ENCODE measurements at regions not wholly inside any gene's neighbourhood (a gene's known extent, or its start where the extent isn't known, plus 50 kb on each side); places are given as distances from the start of the nearest gene placed in this dataset.

GRCh38 chr10:10883737-10884136 lies 133.9 kb upstream of the CELF2 start:
- no peak overlapping the region for H3K4me3 ChIP-seq (replicated peaks in 1 of 2; ENCODE audit: low read depth in 2 of 2, low read length in 2 of 2)
- DNase-seq (ENCODE audit: low read depth in 2 of 2) = no peak
- TF ChIP-seq CTCF (IDR thresholded peaks at IDR 0.05; ENCODE audit: low read depth, low read length) = no peak

- no peak for DNase-seq (ENCODE audit: low read depth in 2 of 2)
- TF ChIP-seq CTCF (IDR thresholded peaks at IDR 0.05; ENCODE audit: low read depth, low read length) = no peak
Measured at GRCh38 chr10:10886861-10887531, 130.7 kb upstream of the CELF2 start.

GRCh38 chr10:10891124-10892082 lies 126.3 kb upstream of the CELF2 start:
- peak; percentile 42 to 68 for DNase-seq (ENCODE audit: low read depth in 2 of 2)
- H3K4me3 ChIP-seq (replicated peaks in 1 of 2; ENCODE audit: low read depth in 2 of 2, low read length in 2 of 2) = no peak overlapping the region
- TF ChIP-seq CTCF (IDR thresholded peaks at IDR 0.05; ENCODE audit: low read depth, low read length) = no peak

More at GRCh38 chr10:10886861-10887531, 130.7 kb upstream of the CELF2 start:
- no peak overlapping the region for H3K4me3 ChIP-seq (replicated peaks in 1 of 2; ENCODE audit: low read depth in 2 of 2, low read length in 2 of 2)

GRCh38 chr10:10892290-10892875 lies 125.3 kb upstream of the CELF2 start:
- DNase-seq (ENCODE audit: low read depth in 2 of 2) = no peak
- TF ChIP-seq CTCF (IDR thresholded peaks at IDR 0.05; ENCODE audit: low read depth, low read length) = no peak
- H3K4me3 ChIP-seq (replicated peaks in 1 of 2; ENCODE audit: low read depth in 2 of 2, low read length in 2 of 2) = no peak overlapping the region

- DNase-seq (ENCODE audit: low read depth in 2 of 2) = peak in 1 of 2 donors; percentile 23
- TF ChIP-seq CTCF (IDR thresholded peaks at IDR 0.05; ENCODE audit: low read depth, low read length) = no peak
- H3K4me3 ChIP-seq (replicated peaks in 1 of 2; ENCODE audit: low read depth in 2 of 2, low read length in 2 of 2) = no peak overlapping the region
Measured at GRCh38 chr10:10897400-10897799, 120.3 kb upstream of the CELF2 start.

GRCh38 chr10:10901906-10902305 lies 115.8 kb upstream of the CELF2 start:
- no peak overlapping the region for H3K4me3 ChIP-seq (replicated peaks in 1 of 2; ENCODE audit: low read depth in 2 of 2, low read length in 2 of 2)
- no peak for DNase-seq (ENCODE audit: low read depth in 2 of 2)

More at GRCh38 chr10:10901906-10902305, 115.8 kb upstream of the CELF2 start:
- TF ChIP-seq CTCF (IDR thresholded peaks at IDR 0.05; ENCODE audit: low read depth, low read length) = no peak
